Cerebellar cortex (tissue), 1 donor: ENCODE measurements at regions not wholly inside any gene's neighbourhood (a gene's known extent, or its start where the extent isn't known, plus 50 kb on each side); places are given as distances from the start of the nearest gene placed in this dataset.

Source experiments
- DNase-seq: peaks from one replicate; pipeline ENCODE4 v3.0.0-alpha.2; 2015; ENCODE audit warnings: low spot score

GRCh38 chr21:10270211-10270610 lies 251.2 kb upstream of the TPTE start:
- DNase-seq: peak; percentile 55

GRCh38 chr21:10271666-10272207 lies 249.6 kb upstream of the TPTE start:
- DNase-seq: peak; percentile 0

- peak; percentile 31 for DNase-seq
Measured at GRCh38 chr21:10272216-10272615, 249.2 kb upstream of the TPTE start.

GRCh38 chr21:10273196-10273595 lies 248.2 kb upstream of the TPTE start:
- DNase-seq: peak; percentile 0

GRCh38 chr21:10273794-10274338 lies 247.5 kb upstream of the TPTE start:
- DNase-seq: peak; percentile 0
